Neural cell (in vitro differentiated cells): ENCODE measurements at regions not wholly inside any gene's neighbourhood (a gene's known extent, or its start where the extent isn't known, plus 50 kb on each side); places are given as distances from the start of the nearest gene placed in this dataset.

Experiments
- H2AFZ ChIP-seq: fragments of 200-600, 300-800 bp; sonication (generic), shearing (Covaris generic); 2 replicates; pipeline ENCODE4 v1.6.0; 2014; ENCODE audit warnings: low read depth, mild to moderate bottlenecking, antibody characterized with exemption, low read length, moderate library complexity
- H3F3A ChIP-seq: fragments of 200-600 bp; shearing (Covaris generic); 2 replicates; pipeline ENCODE4 v1.6.1; 2016; ENCODE audit warnings: mild to moderate bottlenecking, moderate library complexity, mixed read lengths, antibody characterized with exemption, low read length; ENCODE audit not compliant: insufficient read depth, poor library complexity, severe bottlenecking
- H3K27ac ChIP-seq: fragments of 200-600, 300-800 bp; sonication (generic), shearing (Covaris generic); 2 replicates; pipeline ENCODE4 v1.5.1; 2014; ENCODE audit warnings: mild to moderate bottlenecking, low read length, moderate library complexity
- H3K27me3 ChIP-seq: fragments of 300-800, 200-600 bp; sonication (generic), shearing (Covaris generic); 2 replicates; pipeline ENCODE4 v1.6.0; 2014; ENCODE audit warnings: mild to moderate bottlenecking, low read depth, low read length, moderate library complexity; ENCODE audit not compliant: insufficient read depth
- H3K36me3 ChIP-seq: fragments of 300-800, 200-600 bp; sonication (generic), shearing (Covaris generic); 2 replicates; pipeline ENCODE4 v1.5.1; 2014; ENCODE audit warnings: mild to moderate bottlenecking, antibody characterized with exemption, low read length, moderate library complexity; ENCODE audit not compliant: insufficient read depth
- H3K4me2 ChIP-seq: fragments of 300-800, 200-600 bp; sonication (generic), shearing (Covaris generic); 2 replicates; pipeline ENCODE4 v1.6.0; 2014; ENCODE audit warnings: mild to moderate bottlenecking, low read length
- H3K4me3 ChIP-seq: fragments of 300-800, 200-600 bp; sonication (generic), shearing (Covaris generic); 2 replicates; pipeline ENCODE4 v1.5.1; 2014; ENCODE audit warnings: mild to moderate bottlenecking, low read length, moderate library complexity
- H3K79me2 ChIP-seq: fragments of 200-600 bp; shearing (Covaris generic); replicated peaks from 2 replicates; pipeline ENCODE4 v1.6.0; 2014; ENCODE audit warnings: mild to moderate bottlenecking, low read length, moderate library complexity; ENCODE audit not compliant: insufficient read depth
- H3K9ac ChIP-seq: fragments of 300-800, 200-600 bp; sonication (generic), shearing (Covaris generic); 2 replicates; pipeline ENCODE4 v1.6.1; 2016; ENCODE audit warnings: mild to moderate bottlenecking, low read length, mixed read lengths
- H3K9me2 ChIP-seq: fragments of 200-600 bp; shearing (Covaris generic); 2 replicates; pipeline ENCODE4 v1.6.1; 2016; ENCODE audit warnings: mild to moderate bottlenecking, low read length, mixed read lengths; ENCODE audit not compliant: insufficient read depth
- H3K9me3 ChIP-seq: fragments of 200-600, 300-800 bp; sonication (generic), shearing (Covaris generic); 2 replicates; pipeline ENCODE4 v1.6.1; 2016; ENCODE audit warnings: mild to moderate bottlenecking, mixed run types, low read length, moderate library complexity, mixed read lengths
- H4K20me1 ChIP-seq: fragments of 200-600 bp; shearing (Covaris generic); 2 replicates; pipeline ENCODE4 v1.6.1; 2016; ENCODE audit warnings: mild to moderate bottlenecking, mixed run types; ENCODE audit not compliant: insufficient read depth
- EP300 ChIP-seq: fragments of 450-650 bp; conservative IDR thresholded peaks from 2 replicates; pipeline ENCODE4 v1.6.1; 2014; ENCODE audit warnings: antibody characterized with exemption, mild to moderate bottlenecking, moderate library complexity; ENCODE audit not compliant: poor library complexity, severe bottlenecking
- EZH2 ChIP-seq: fragments of 200-600, 300-800 bp; shearing (Covaris generic), sonication (generic); IDR thresholded peaks from 2 replicates; pipeline ENCODE4 v1.6.1; 2014; ENCODE audit warnings: antibody characterized with exemption, low read length, borderline replicate concordance, mild to moderate bottlenecking; ENCODE audit not compliant: insufficient read depth, poor library complexity, severe bottlenecking
- MXI1 ChIP-seq: fragments of 450-650 bp; conservative IDR thresholded peaks from 2 replicates; pipeline ENCODE4 v1.6.1; 2014; ENCODE audit warnings: antibody characterized with exemption, mild to moderate bottlenecking; ENCODE audit not compliant: poor library complexity, severe bottlenecking
- POLR2AphosphoS5 ChIP-seq: IDR thresholded peaks from 2 replicates; pipeline ENCODE4 v1.6.1; 2012
- RAD21 ChIP-seq: fragments of 450-650 bp; conservative IDR thresholded peaks from 2 replicates; pipeline ENCODE4 v1.6.1; 2014; ENCODE audit warnings: antibody characterized with exemption, mild to moderate bottlenecking, moderate library complexity
- REST ChIP-seq: IDR thresholded peaks from 2 replicates; pipeline ENCODE4 v1.6.1; 2012; ENCODE audit warnings: borderline replicate concordance
- SMC3 ChIP-seq: fragments of 450-650 bp; conservative IDR thresholded peaks from 2 replicates; pipeline ENCODE4 v1.6.1; 2014; ENCODE audit warnings: antibody characterized with exemption, mild to moderate bottlenecking, moderate library complexity; ENCODE audit not compliant: poor library complexity
- TAF1 ChIP-seq: IDR thresholded peaks from 2 replicates; pipeline ENCODE4 v1.6.1; 2012; ENCODE audit warnings: low read depth
- TF ChIP-seq, protein P1 (sequence below): fragments of 450-650 bp; IDR thresholded peaks from 2 replicates; pipeline ENCODE4 v1.5.1; 2014; ENCODE audit warnings: antibody characterized with exemption, mild to moderate bottlenecking, moderate library complexity; ENCODE audit not compliant: poor library complexity, severe bottlenecking

GRCh38 chr4:89506866-89507491 is 199.4 kb upstream of the GPRIN3 start:
- H3K4me2 ChIP-seq: no peak overlapping the region
- TF ChIP-seq POLR2AphosphoS5 (no peak), SMC3 (no peak), MXI1 (no peak), EP300 (no peak), TAF1 (no peak), EZH2 (no peak)
- TF ChIP-seq, protein P1, sequence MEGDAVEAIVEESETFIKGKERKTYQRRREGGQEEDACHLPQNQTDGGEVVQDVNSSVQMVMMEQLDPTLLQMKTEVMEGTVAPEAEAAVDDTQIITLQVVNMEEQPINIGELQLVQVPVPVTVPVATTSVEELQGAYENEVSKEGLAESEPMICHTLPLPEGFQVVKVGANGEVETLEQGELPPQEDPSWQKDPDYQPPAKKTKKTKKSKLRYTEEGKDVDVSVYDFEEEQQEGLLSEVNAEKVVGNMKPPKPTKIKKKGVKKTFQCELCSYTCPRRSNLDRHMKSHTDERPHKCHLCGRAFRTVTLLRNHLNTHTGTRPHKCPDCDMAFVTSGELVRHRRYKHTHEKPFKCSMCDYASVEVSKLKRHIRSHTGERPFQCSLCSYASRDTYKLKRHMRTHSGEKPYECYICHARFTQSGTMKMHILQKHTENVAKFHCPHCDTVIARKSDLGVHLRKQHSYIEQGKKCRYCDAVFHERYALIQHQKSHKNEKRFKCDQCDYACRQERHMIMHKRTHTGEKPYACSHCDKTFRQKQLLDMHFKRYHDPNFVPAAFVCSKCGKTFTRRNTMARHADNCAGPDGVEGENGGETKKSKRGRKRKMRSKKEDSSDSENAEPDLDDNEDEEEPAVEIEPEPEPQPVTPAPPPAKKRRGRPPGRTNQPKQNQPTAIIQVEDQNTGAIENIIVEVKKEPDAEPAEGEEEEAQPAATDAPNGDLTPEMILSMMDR: no peak
- H3K27me3 ChIP-seq: no peaks in the 10 kb centered on the region
- H3K79me2 ChIP-seq: no peaks in the 10 kb centered on the region
- no peaks in the 10 kb centered on the region for H3F3A ChIP-seq
- no peaks in the 10 kb centered on the region for H3K9me3 ChIP-seq
- no peaks in the 10 kb centered on the region for H4K20me1 ChIP-seq
- no peak overlapping the region for H3K4me3 ChIP-seq
- no peak overlapping the region for H2AFZ ChIP-seq
- H3K36me3 ChIP-seq: no peaks in the 10 kb centered on the region
- H3K27ac ChIP-seq: no peak overlapping the region
- no peak overlapping the region for H3K9ac ChIP-seq
- no peaks in the 10 kb centered on the region for H3K9me2 ChIP-seq

DNA sequence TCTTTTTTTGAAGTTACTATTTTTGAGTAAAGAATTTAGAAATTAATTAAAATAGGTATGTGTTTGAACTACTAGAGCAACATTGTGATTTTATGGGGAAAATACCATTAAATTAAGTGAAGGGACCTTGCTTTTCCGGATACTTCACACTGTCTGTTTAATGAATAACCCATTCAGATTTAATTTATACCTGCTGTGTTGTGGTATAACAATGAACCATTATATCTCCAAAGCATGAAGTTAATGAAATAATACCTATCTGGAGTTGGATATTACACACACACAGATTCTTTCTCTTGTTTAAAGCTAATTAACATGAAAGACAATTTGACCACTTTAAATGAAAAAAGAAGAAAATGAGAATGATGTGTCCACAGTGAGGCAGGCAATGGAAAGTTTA is 195.0 kb upstream of the GPRIN3 start:
- Histone ChIP-seq H4K20me1 (no peaks in the 10 kb centered on the region), H3K4me3 (no peak overlapping the region), H3K27me3 (no peaks in the 10 kb centered on the region), H3K27ac (no peak overlapping the region), H3F3A (no peaks in the 10 kb centered on the region), H2AFZ (no peak overlapping the region), H3K4me2 (no peak overlapping the region), H3K36me3 (no peaks in the 10 kb centered on the region), H3K79me2 (no peaks in the 10 kb centered on the region), H3K9ac (no peak overlapping the region), H3K9me3 (no peaks in the 10 kb centered on the region), H3K9me2 (no peaks in the 10 kb centered on the region)
- TF ChIP-seq POLR2AphosphoS5: no peak
- TF ChIP-seq MXI1: no peak
- TF ChIP-seq, protein P1: no peak
- TF ChIP-seq RAD21: no peak
- TF ChIP-seq SMC3: no peak
- TF ChIP-seq REST: no peak
